ENCODE measurements at regions not wholly inside any gene's neighbourhood (a gene's known extent, or its start where the extent isn't known, plus 50 kb on each side); places are given as distances from the start of the nearest gene placed in this dataset.

- TF ChIP-seq MED8 (CRISPR knock-in tag; IDR thresholded peaks at IDR 0.05; ENCODE audit: insufficient replicate concordance) (no peak), POLR2G (IDR thresholded peaks at IDR 0.05; ENCODE audit: low read depth, low read length) (no peak), KMT2B (CRISPR knock-in tag; IDR thresholded peaks at IDR 0.05) (no peak), NR2C2 (CRISPR knock-in tag; IDR thresholded peaks at IDR 0.05; ENCODE audit: borderline replicate concordance) (no peak), POLR2A (IDR thresholded peaks at IDR 0.05; ENCODE audit: insufficient read depth in 1 of 2, low read depth in 2 of 2, low read length in 2 of 2) (no peak), ZNF558 (CRISPR knock-in tag; IDR thresholded peaks at IDR 0.05; ENCODE audit: borderline replicate concordance) (no peak), ZNF839 (CRISPR knock-in tag; IDR thresholded peaks at IDR 0.05; ENCODE audit: borderline replicate concordance) (no peak), ZFP91 (CRISPR knock-in tag; IDR thresholded peaks at IDR 0.05; ENCODE audit: borderline replicate concordance) (no peak), THAP9 (CRISPR knock-in tag; IDR thresholded peaks at IDR 0.05; ENCODE audit: borderline replicate concordance) (no peak), ZNF564 (CRISPR knock-in tag; IDR thresholded peaks at IDR 0.05) (no peak)
- TF ChIP-seq, protein P1, sequence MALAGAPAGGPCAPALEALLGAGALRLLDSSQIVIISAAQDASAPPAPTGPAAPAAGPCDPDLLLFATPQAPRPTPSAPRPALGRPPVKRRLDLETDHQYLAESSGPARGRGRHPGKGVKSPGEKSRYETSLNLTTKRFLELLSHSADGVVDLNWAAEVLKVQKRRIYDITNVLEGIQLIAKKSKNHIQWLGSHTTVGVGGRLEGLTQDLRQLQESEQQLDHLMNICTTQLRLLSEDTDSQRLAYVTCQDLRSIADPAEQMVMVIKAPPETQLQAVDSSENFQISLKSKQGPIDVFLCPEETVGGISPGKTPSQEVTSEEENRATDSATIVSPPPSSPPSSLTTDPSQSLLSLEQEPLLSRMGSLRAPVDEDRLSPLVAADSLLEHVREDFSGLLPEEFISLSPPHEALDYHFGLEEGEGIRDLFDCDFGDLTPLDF (CRISPR knock-in tag; IDR thresholded peaks at IDR 0.05), result no peak
These were observed 61.9 kb upstream of the RBBP6 start (continued) for GRCh38 chr16:24477492-24477891.
